ENCODE measurements at regions not wholly inside any gene's neighbourhood (a gene's known extent, or its start where the extent isn't known, plus 50 kb on each side); places are given as distances from the start of the nearest gene placed in this dataset.

GRCh38 chr11:33420959-33421566 is 163.9 kb downstream of the HIPK3 start:
- DNase-seq (ENCODE audit: low read depth in 1 of 2, low spot score in 1 of 2), result no peak

- DNase-seq (ENCODE audit: low read depth in 1 of 2, low spot score in 1 of 2), result no peak
These were observed 162.7 kb downstream of the HIPK3 start for GRCh38 chr11:33419924-33420323.

- DNase-seq (ENCODE audit: low read depth in 1 of 2, low spot score in 1 of 2), result no peak
These were observed 159.9 kb downstream of the HIPK3 start for GRCh38 chr11:33417121-33417520.

- no peak for DNase-seq (ENCODE audit: low read depth in 1 of 2, low spot score in 1 of 2)
These were observed 156.1 kb downstream of the HIPK3 start for GRCh38 chr11:33413301-33413700.

- DNase-seq (ENCODE audit: low read depth in 1 of 2, low spot score in 1 of 2), result no peak
These were observed 155.1 kb downstream of the HIPK3 start for GRCh38 chr11:33412241-33412640.

GRCh38 chr11:33411751-33412150 is 154.6 kb downstream of the HIPK3 start:
- no peak for DNase-seq (ENCODE audit: low read depth in 1 of 2, low spot score in 1 of 2)

GRCh38 chr11:33410086-33410765 is 153.0 kb downstream of the HIPK3 start:
- no peak for DNase-seq (ENCODE audit: low read depth in 1 of 2, low spot score in 1 of 2)

Data from activated CD4-positive, alpha-beta T cell treated with anti-CD3 and anti-CD28 coated beads, Interleukin-2, amount 50 U/mL, for 24 hours (primary cell).